ENCODE measurements at regions not wholly inside any gene's neighbourhood (a gene's known extent, or its start where the extent isn't known, plus 50 kb on each side); places are given as distances from the start of the nearest gene placed in this dataset.
A peak's percentile ranks its signal among the peaks of the same experiment; 100 is the strongest.

- TF ChIP-seq STAT6 (CRISPR knock-in tag; IDR thresholded peaks at IDR 0.05) (no peak), EP300 (IDR thresholded peaks at IDR 0.05; ENCODE audit: low read length) (0 out of 2 replicates have a peak, but pooled peaks have one; percentile 7), ZNF592 (IDR thresholded peaks at IDR 0.05) (peak; percentile 76; the same call in 1 of the 2 replicates), THAP12 (CRISPR knock-in tag; IDR thresholded peaks at IDR 0.05) (no peak), NFRKB (IDR thresholded peaks at IDR 0.05; ENCODE audit: low read depth) (peak; percentile 45; the same call in 1 of the 2 replicates), JUND (IDR thresholded peaks at IDR 0.05; ENCODE audit: borderline replicate concordance, low read depth, low read length) (peak; percentile 59; the same call in 1 of the 2 replicates), JUND (tag; IDR thresholded peaks at IDR 0.05; ENCODE audit: borderline replicate concordance, low read depth, low read length) (peak; percentile 35; the same call in 1 of the 3 replicates), CSDE1 (IDR thresholded peaks at IDR 0.05) (no peak), ATF1 (CRISPR knock-in tag; IDR thresholded peaks at IDR 0.05) (no peak), ATF1 (tag; IDR thresholded peaks at IDR 0.05) (peak; percentile 35; the same call in 1 of the 2 replicates), MNT (conservative IDR thresholded peaks at IDR 0.05) (peak; percentile 63 to 71; a peak in 3 of 4 replicates), CTBP1 (IDR thresholded peaks at IDR 0.05; ENCODE audit: borderline replicate concordance) (peak; percentile 34; the same call in 1 of the 2 replicates), ZNF589 (CRISPR knock-in tag; IDR thresholded peaks at IDR 0.05; ENCODE audit: low read depth) (peak; percentile 27; the same call in 1 of the 2 replicates), ZNF707 (CRISPR knock-in tag; conservative IDR thresholded peaks at IDR 0.05) (no peak), MAX (CRISPR knock-in tag; IDR thresholded peaks at IDR 0.05) (peak; percentile 35; the same call in 1 of the 2 replicates), ARID1B (IDR thresholded peaks at IDR 0.05) (no peak; the same call in 1 of the 2 replicates), NBN (IDR thresholded peaks at IDR 0.05; ENCODE audit: low read depth) (no peak), PTTG1 (tag; IDR thresholded peaks at IDR 0.05; ENCODE audit: low read depth) (no peak; the same call in 1 of the 2 replicates), CXXC5 (CRISPR knock-in tag; IDR thresholded peaks at IDR 0.05) (peak; percentile 73)
These were observed 184.1 kb upstream of the FN1 start (continued) for GRCh38 chr2:215619989-215620388.
